ENCODE measurements at regions not wholly inside any gene's neighbourhood (a gene's known extent, or its start where the extent isn't known, plus 50 kb on each side); places are given as distances from the start of the nearest gene placed in this dataset.

GRCh38 chr9:90044710-90045151 lies 439.9 kb downstream of the GADD45G start:
- Histone ChIP-seq H3K9ac (ENCODE audit: insufficient read depth in 1 of 2, low read length in 2 of 2) (no peak overlapping the region), H3K4me1 (ENCODE audit: control insufficient read depth in 5 of 5, insufficient read depth in 5 of 5, low read length in 5 of 5) (peaks cover 0 to 7% (median 0%) of the 10 kb centered on the region in 5 donors), H3K4me3 (no peak overlapping the region), H3K27me3 (ENCODE audit: control insufficient read depth in 3 of 3, insufficient read depth in 3 of 3, low read length in 2 of 3) (no peaks in the 10 kb centered on the region), H3K9me3 (ENCODE audit: control insufficient read depth in 4 of 4, insufficient read depth in 3 of 4, low read length in 3 of 4) (no peaks in the 10 kb centered on the region), H3K27ac (ENCODE audit: low read depth in 1 of 2, low read length in 1 of 2) (peak overlapping the region in 1 of 2 donors; percentile 43), H3K36me3 (ENCODE audit: control insufficient read depth in 4 of 4, insufficient read depth in 4 of 4, low read length in 4 of 4) (no peaks in the 10 kb centered on the region)
- 51 to 77% methylated on average over 7 of the region's 7 CpGs for WGBS, 2 donors
- no peak for DNase-seq
- peak; percentile 66 for ATAC-seq (ENCODE audit: insufficient read depth, low FRiP score)
- no peak for TF ChIP-seq CTCF (IDR thresholded peaks at IDR 0.05; ENCODE audit: control extremely low read depth, extremely low read depth)

GRCh38 chr9:90046317-90046861 lies 441.6 kb downstream of the GADD45G start:
- ATAC-seq (ENCODE audit: insufficient read depth, low FRiP score), result no peak
- no peak overlapping the region for H3K4me3 ChIP-seq
- no peak overlapping the region for H3K9ac ChIP-seq (ENCODE audit: insufficient read depth in 1 of 2, low read length in 2 of 2)
- H3K27me3 ChIP-seq (ENCODE audit: control insufficient read depth in 3 of 3, insufficient read depth in 3 of 3, low read length in 2 of 3), result no peaks in the 10 kb centered on the region
- no peaks in the 10 kb centered on the region for H3K36me3 ChIP-seq (ENCODE audit: control insufficient read depth in 4 of 4, insufficient read depth in 4 of 4, low read length in 4 of 4)
- DNase-seq, result no peak
- H3K27ac ChIP-seq (ENCODE audit: low read depth in 1 of 2, low read length in 1 of 2), result no peak overlapping the region
- 90 to 92% methylated on average over 7 of the region's 7 CpGs for WGBS, 2 donors
- no peaks in the 10 kb centered on the region for H3K9me3 ChIP-seq (ENCODE audit: control insufficient read depth in 4 of 4, insufficient read depth in 3 of 4, low read length in 3 of 4)
- TF ChIP-seq CTCF (IDR thresholded peaks at IDR 0.05; ENCODE audit: control extremely low read depth, extremely low read depth), result no peak
- H3K4me1 ChIP-seq (ENCODE audit: control insufficient read depth in 5 of 5, insufficient read depth in 5 of 5, low read length in 5 of 5), result peaks cover 0 to 7% (median 0%) of the 10 kb centered on the region in 5 donors

- no peak overlapping the region for H3K9ac ChIP-seq (ENCODE audit: insufficient read depth in 1 of 2, low read length in 2 of 2)
- no peak overlapping the region for H3K27ac ChIP-seq (ENCODE audit: low read depth in 1 of 2, low read length in 1 of 2)
- ATAC-seq (ENCODE audit: insufficient read depth, low FRiP score) (no peak), DNase-seq (no peak)
- no peaks in the 10 kb centered on the region for H3K9me3 ChIP-seq (ENCODE audit: control insufficient read depth in 4 of 4, insufficient read depth in 3 of 4, low read length in 3 of 4)
- H3K4me1 ChIP-seq (ENCODE audit: control insufficient read depth in 5 of 5, insufficient read depth in 5 of 5, low read length in 5 of 5), result peaks cover 0 to 7% (median 0%) of the 10 kb centered on the region in 5 donors
- H3K27me3 ChIP-seq (ENCODE audit: control insufficient read depth in 3 of 3, insufficient read depth in 3 of 3, low read length in 2 of 3), result no peaks in the 10 kb centered on the region
- H3K4me3 ChIP-seq, result no peak overlapping the region
- TF ChIP-seq CTCF (IDR thresholded peaks at IDR 0.05; ENCODE audit: control extremely low read depth, extremely low read depth), result no peak
- H3K36me3 ChIP-seq (ENCODE audit: control insufficient read depth in 4 of 4, insufficient read depth in 4 of 4, low read length in 4 of 4), result no peaks in the 10 kb centered on the region
Observed at GRCh38 chr9:90047828-90048227, 443.0 kb downstream of the GADD45G start.

- no peak for TF ChIP-seq CTCF (IDR thresholded peaks at IDR 0.05; ENCODE audit: control extremely low read depth, extremely low read depth)
Observed at GRCh38 chr9:90052366-90052765, 447.6 kb downstream of the GADD45G start.

More at GRCh38 chr9:90052366-90052765, 447.6 kb downstream of the GADD45G start:
- no peak for DNase-seq
- H3K36me3 ChIP-seq (ENCODE audit: control insufficient read depth in 4 of 4, insufficient read depth in 4 of 4, low read length in 4 of 4), result no peaks in the 10 kb centered on the region
- H3K9me3 ChIP-seq (ENCODE audit: control insufficient read depth in 4 of 4, insufficient read depth in 3 of 4, low read length in 3 of 4), result peaks cover 0 to 2% (median 0%) of the 10 kb centered on the region in 4 donors
- no peaks in the 10 kb centered on the region for H3K27me3 ChIP-seq (ENCODE audit: control insufficient read depth in 3 of 3, insufficient read depth in 3 of 3, low read length in 2 of 3)
- H3K4me1 ChIP-seq (ENCODE audit: control insufficient read depth in 5 of 5, insufficient read depth in 5 of 5, low read length in 5 of 5), result peaks cover 0 to 4% (median 0%) of the 10 kb centered on the region in 5 donors
- no peak overlapping the region for H3K4me3 ChIP-seq
- H3K27ac ChIP-seq (ENCODE audit: low read depth in 1 of 2, low read length in 1 of 2), result no peak overlapping the region
- ATAC-seq (ENCODE audit: insufficient read depth, low FRiP score), result no peak
- no peak overlapping the region for H3K9ac ChIP-seq (ENCODE audit: insufficient read depth in 1 of 2, low read length in 2 of 2)
